ENCODE measurements at regions not wholly inside any gene's neighbourhood (a gene's known extent, or its start where the extent isn't known, plus 50 kb on each side); places are given as distances from the start of the nearest gene placed in this dataset.

GRCh38 chr2:31710121-31710520 lies 129.4 kb upstream of the SRD5A2 start:
- ChIA-PET RAD21 (ENCODE audit: unreplicated experiment) (no interaction called here), POLR2A (no interaction called here), SMC1A (ENCODE audit: uncharacterized antibody, unreplicated experiment) (interaction anchor here (0.7 kb wide), 1 partner anchor 180 kb away, joined by 3 read pairs; no protein-coding TSS in a partner anchor), CTCF (no interaction called here)
- H3K4me2 ChIP-seq (ENCODE audit: control insufficient read depth, insufficient read depth) = no peak overlapping the region
- intact Hi-C loops (cut with micrococcal nuclease; ENCODE audit: unreplicated experiment) = no loop called here
- H3K4me3 ChIP-seq = no peak overlapping the region
- H2AFZ ChIP-seq (ENCODE audit: control insufficient read depth, low read depth, low read length) = no peak overlapping the region
- FAIRE-seq (no peak), ATAC-seq (no peak), DNase-seq (ENCODE audit: low read depth, low spot score) (no peak)
- no peaks in the 10 kb centered on the region for H3K36me3 ChIP-seq (ENCODE audit: control insufficient read depth in 2 of 2, insufficient read depth in 2 of 2, low read length in 1 of 2)
- no peaks in the 10 kb centered on the region for H4K20me1 ChIP-seq (ENCODE audit: control insufficient read depth, insufficient read depth)
- no peaks in the 10 kb centered on the region for H3K9me3 ChIP-seq (replicated peaks; ENCODE audit: control insufficient read depth, insufficient read depth, low read length)
- H3K79me2 ChIP-seq (ENCODE audit: control insufficient read depth, insufficient read depth, low read length) = no peaks in the 10 kb centered on the region
- no TSS peak for BruUV-seq (replicated peaks)
- no peak overlapping the region for H3K27ac ChIP-seq (ENCODE audit: control insufficient read depth, insufficient read depth)
- no peak overlapping the region for H3K9ac ChIP-seq (ENCODE audit: control insufficient read depth, insufficient read depth, low read length)
- 0% methylated on average over 2 of the region's 2 CpGs for WGBS (ENCODE audit: insufficient coverage, insufficient replicate concordance, low lambda C conversion rate, missing lambda C conversion rate)
- in situ Hi-C loops (cut with MboI) = no loop called here
- TF ChIP-seq MYB (IDR thresholded peaks at IDR 0.05; ENCODE audit: borderline replicate concordance, low read depth, low read length) (no peak), CBX5 (IDR thresholded peaks at IDR 0.05; ENCODE audit: low read depth) (no peak), HCFC1 (IDR thresholded peaks at IDR 0.05; ENCODE audit: low read length) (no peak), RELA (IDR thresholded peaks at IDR 0.05; ENCODE audit: borderline replicate concordance, partially characterized antibody) (no peak), ZNF274 (IDR thresholded peaks at IDR 0.05; ENCODE audit: insufficient read depth, insufficient read length) (no peak), NFXL1 (IDR thresholded peaks at IDR 0.05; ENCODE audit: borderline replicate concordance) (no peak), SKIL (IDR thresholded peaks at IDR 0.05; ENCODE audit: low read depth, poor library complexity, severe bottlenecking) (no peak), TAF1 (IDR thresholded peaks at IDR 0.05; ENCODE audit: borderline replicate concordance, low read depth, low read length) (no peak), IRF3 (IDR thresholded peaks at IDR 0.05) (no peak), EGR1 (IDR thresholded peaks at IDR 0.05; ENCODE audit: borderline replicate concordance in 1 of 2, low read depth in 2 of 2, low read length in 2 of 2) (no peak), WRNIP1 (IDR thresholded peaks at IDR 0.05; ENCODE audit: borderline replicate concordance, low read depth, low read length) (no peak), TCF7 (IDR thresholded peaks at IDR 0.05; ENCODE audit: borderline replicate concordance) (no peak), RFX5 (IDR thresholded peaks at IDR 0.05; ENCODE audit: low read depth, low read length) (no peak), PML (IDR thresholded peaks at IDR 0.05; ENCODE audit: low read length) (no peak), DPF2 (IDR thresholded peaks at IDR 0.05) (no peak), NFYA (IDR thresholded peaks at IDR 0.05; ENCODE audit: borderline replicate concordance, low read depth, low read length) (no peak), SMAD1 (IDR thresholded peaks at IDR 0.05; ENCODE audit: low read depth, partially characterized antibody) (no peak), BMI1 (IDR thresholded peaks at IDR 0.05; ENCODE audit: borderline replicate concordance) (no peak), SIX5 (IDR thresholded peaks at IDR 0.05; ENCODE audit: low read depth, low read length, severe bottlenecking) (no peak), SREBF1 (IDR thresholded peaks at IDR 0.05; ENCODE audit: low read length) (no peak)
- no peaks in the 10 kb centered on the region for H3K4me1 ChIP-seq (ENCODE audit: control insufficient read depth, insufficient read depth, low read length)
- no peaks in the 10 kb centered on the region for H3K27me3 ChIP-seq (replicated peaks in 1 of 2; ENCODE audit: control insufficient read depth in 2 of 2, insufficient read depth in 2 of 2, low read length in 1 of 2)

All from GM12878 (cell line).